Activated naive CD8-positive, alpha-beta T cell treated with anti-CD3 and anti-CD28 coated beads for 36 hours (primary cell): ENCODE measurements at regions not wholly inside any gene's neighbourhood (a gene's known extent, or its start where the extent isn't known, plus 50 kb on each side); places are given as distances from the start of the nearest gene placed in this dataset.

Source experiments
- DNase-seq: peaks from one replicate; pipeline ENCODE4 v3.0.0; 2021
- H3K27ac Mint-ChIP-seq: one replicate; pipeline ENCODE4 v1.8.0; 2022; ENCODE audit warnings: mild to moderate bottlenecking, moderate library complexity, mixed read lengths
- H3K27me3 Mint-ChIP-seq: one replicate; pipeline ENCODE4 v1.8.0; 2022; ENCODE audit warnings: mild to moderate bottlenecking, mixed read lengths
- H3K36me3 Mint-ChIP-seq: one replicate; pipeline ENCODE4 v1.8.0; 2021; ENCODE audit warnings: mild to moderate bottlenecking, mixed read lengths
- H3K4me1 Mint-ChIP-seq: one replicate; pipeline ENCODE4 v1.8.0; 2021; ENCODE audit warnings: mixed read lengths
- H3K4me3 Mint-ChIP-seq: one replicate; pipeline ENCODE4 v1.8.0; 2022; ENCODE audit warnings: mild to moderate bottlenecking, moderate library complexity, mixed read lengths
- H3K9me3 Mint-ChIP-seq: one replicate; pipeline ENCODE4 v1.8.0; 2022; ENCODE audit warnings: mixed read lengths

- DNase-seq = no peak
- H3K27me3 Mint-ChIP-seq = peaks cover 22% of the 10 kb centered on the region
- no peak overlapping the region for H3K4me3 Mint-ChIP-seq
- H3K4me1 Mint-ChIP-seq = no peaks in the 10 kb centered on the region
- no peak overlapping the region for H3K27ac Mint-ChIP-seq
- no peaks in the 10 kb centered on the region for H3K36me3 Mint-ChIP-seq
- H3K9me3 Mint-ChIP-seq = no peaks in the 10 kb centered on the region
Measured at GRCh38 chr20:23174821-23175220, 88.7 kb upstream of the CD93 start.

GRCh38 chr20:23167431-23167830 is 81.3 kb upstream of the CD93 start:
- DNase-seq = no peak
- Mint-ChIP-seq H3K4me3 (no peak overlapping the region), H3K4me1 (no peaks in the 10 kb centered on the region), H3K9me3 (peaks cover 2% of the 10 kb centered on the region), H3K36me3 (no peaks in the 10 kb centered on the region), H3K27me3 (peaks cover under 1% of the 10 kb centered on the region), H3K27ac (no peak overlapping the region)

- Mint-ChIP-seq H3K27ac (no peak overlapping the region), H3K4me3 (no peak overlapping the region), H3K9me3 (peaks cover 2% of the 10 kb centered on the region), H3K36me3 (no peaks in the 10 kb centered on the region), H3K27me3 (no peaks in the 10 kb centered on the region), H3K4me1 (no peaks in the 10 kb centered on the region)
- DNase-seq = no peak
Measured at GRCh38 chr20:23166563-23166962, 80.4 kb upstream of the CD93 start.

- H3K36me3 Mint-ChIP-seq = no peaks in the 10 kb centered on the region
- H3K4me1 Mint-ChIP-seq = no peaks in the 10 kb centered on the region
- H3K4me3 Mint-ChIP-seq = no peak overlapping the region
- no peak for DNase-seq
- H3K27me3 Mint-ChIP-seq = no peaks in the 10 kb centered on the region
- no peak overlapping the region for H3K27ac Mint-ChIP-seq
- peaks cover 2% of the 10 kb centered on the region for H3K9me3 Mint-ChIP-seq
Measured at GRCh38 chr20:23165964-23166363, 79.8 kb upstream of the CD93 start.

GRCh38 chr20:23165307-23165750 is 79.2 kb upstream of the CD93 start:
- Mint-ChIP-seq H3K4me1 (no peaks in the 10 kb centered on the region), H3K9me3 (peaks cover 2% of the 10 kb centered on the region), H3K36me3 (no peaks in the 10 kb centered on the region), H3K4me3 (no peak overlapping the region), H3K27ac (no peak overlapping the region), H3K27me3 (no peaks in the 10 kb centered on the region)
- DNase-seq = no peak

GRCh38 chr20:23164176-23164601 is 78.1 kb upstream of the CD93 start:
- Mint-ChIP-seq H3K4me1 (peaks cover 4% of the 10 kb centered on the region), H3K4me3 (no peak overlapping the region), H3K9me3 (peaks cover 2% of the 10 kb centered on the region), H3K27ac (no peak overlapping the region), H3K36me3 (no peaks in the 10 kb centered on the region), H3K27me3 (no peaks in the 10 kb centered on the region)
- no peak for DNase-seq

GRCh38 chr20:23163562-23163961 is 77.4 kb upstream of the CD93 start:
- no peak overlapping the region for H3K27ac Mint-ChIP-seq
- peaks cover 4% of the 10 kb centered on the region for H3K4me1 Mint-ChIP-seq
- no peak for DNase-seq
- H3K36me3 Mint-ChIP-seq = no peaks in the 10 kb centered on the region
- no peaks in the 10 kb centered on the region for H3K27me3 Mint-ChIP-seq
- peaks cover 2% of the 10 kb centered on the region for H3K9me3 Mint-ChIP-seq
- no peak overlapping the region for H3K4me3 Mint-ChIP-seq

- DNase-seq = no peak
Measured at GRCh38 chr20:23162887-23163286, 76.8 kb upstream of the CD93 start.

GRCh38 chr20:23161968-23162696 is 76.0 kb upstream of the CD93 start:
- no peaks in the 10 kb centered on the region for H3K9me3 Mint-ChIP-seq
- H3K27ac Mint-ChIP-seq = no peak overlapping the region
- no peaks in the 10 kb centered on the region for H3K27me3 Mint-ChIP-seq
- H3K4me1 Mint-ChIP-seq = peaks cover 4% of the 10 kb centered on the region
- no peaks in the 10 kb centered on the region for H3K36me3 Mint-ChIP-seq
- no peak overlapping the region for H3K4me3 Mint-ChIP-seq
- DNase-seq = no peak

More at GRCh38 chr20:23162887-23163286, 76.8 kb upstream of the CD93 start:
- Mint-ChIP-seq H3K4me3 (no peak overlapping the region), H3K4me1 (peaks cover 4% of the 10 kb centered on the region), H3K27me3 (no peaks in the 10 kb centered on the region), H3K36me3 (no peaks in the 10 kb centered on the region), H3K9me3 (no peaks in the 10 kb centered on the region), H3K27ac (no peak overlapping the region)

GRCh38 chr20:23161244-23161891 is 75.2 kb upstream of the CD93 start:
- Mint-ChIP-seq H3K4me1 (peaks cover 4% of the 10 kb centered on the region), H3K27me3 (no peaks in the 10 kb centered on the region), H3K27ac (no peak overlapping the region), H3K9me3 (no peaks in the 10 kb centered on the region), H3K4me3 (no peak overlapping the region), H3K36me3 (no peaks in the 10 kb centered on the region)
- no peak for DNase-seq

- Mint-ChIP-seq H3K27me3 (no peaks in the 10 kb centered on the region), H3K36me3 (no peaks in the 10 kb centered on the region), H3K4me3 (no peak overlapping the region), H3K27ac (no peak overlapping the region), H3K4me1 (peaks cover 4% of the 10 kb centered on the region), H3K9me3 (no peaks in the 10 kb centered on the region)
- DNase-seq = no peak
Measured at GRCh38 chr20:23160536-23161243, 74.6 kb upstream of the CD93 start.

- no peaks in the 10 kb centered on the region for H3K27me3 Mint-ChIP-seq
- H3K9me3 Mint-ChIP-seq = no peaks in the 10 kb centered on the region
- H3K27ac Mint-ChIP-seq = no peak overlapping the region
- no peak overlapping the region for H3K4me3 Mint-ChIP-seq
- no peaks in the 10 kb centered on the region for H3K36me3 Mint-ChIP-seq
- DNase-seq = no peak
- peaks cover 6% of the 10 kb centered on the region for H3K4me1 Mint-ChIP-seq
Measured at GRCh38 chr20:23159947-23160318, 73.8 kb upstream of the CD93 start.

- DNase-seq = no peak
- no peak overlapping the region for H3K4me3 Mint-ChIP-seq
Measured at GRCh38 chr20:23159256-23159946, 73.3 kb upstream of the CD93 start.

GRCh38 chr20:23157734-23158133 is 71.6 kb upstream of the CD93 start:
- H3K4me1 Mint-ChIP-seq = peaks cover 6% of the 10 kb centered on the region
- no peaks in the 10 kb centered on the region for H3K27me3 Mint-ChIP-seq
- no peak for DNase-seq
- H3K27ac Mint-ChIP-seq = no peak overlapping the region
- no peaks in the 10 kb centered on the region for H3K36me3 Mint-ChIP-seq
- H3K9me3 Mint-ChIP-seq = no peaks in the 10 kb centered on the region
- H3K4me3 Mint-ChIP-seq = no peak overlapping the region

More at GRCh38 chr20:23159256-23159946, 73.3 kb upstream of the CD93 start:
- H3K4me1 Mint-ChIP-seq = peaks cover 6% of the 10 kb centered on the region
- H3K9me3 Mint-ChIP-seq = no peaks in the 10 kb centered on the region
- H3K36me3 Mint-ChIP-seq = no peaks in the 10 kb centered on the region
- no peaks in the 10 kb centered on the region for H3K27me3 Mint-ChIP-seq
- H3K27ac Mint-ChIP-seq = no peak overlapping the region

GRCh38 chr20:23156842-23157423 is 70.8 kb upstream of the CD93 start:
- DNase-seq = no peak
- Mint-ChIP-seq H3K27me3 (no peaks in the 10 kb centered on the region), H3K27ac (no peak overlapping the region), H3K36me3 (no peaks in the 10 kb centered on the region), H3K4me1 (peaks cover 6% of the 10 kb centered on the region), H3K4me3 (no peak overlapping the region), H3K9me3 (no peaks in the 10 kb centered on the region)
